HepG2 (cell line): ENCODE measurements at regions not wholly inside any gene's neighbourhood (a gene's known extent, or its start where the extent isn't known, plus 50 kb on each side); places are given as distances from the start of the nearest gene placed in this dataset.

Experiments
- ATAC-seq: fragments of 200-7000 bp; cut with Tn5 transposase; 3 replicates; pipeline ENCODE4 v1.9.1; 2020; ENCODE audit warnings: mild to moderate bottlenecking, moderate library complexity
- BruUV-seq: library from RNA; stranded (reverse); fragments of 400-500 nt; replicated peaks from 2 replicates; lab custom pipeline; 2021; lab: Mats Ljungman, UMichigan
- CTCF ChIA-PET: fragments of 300-600 bp; formaldehyde crosslinking; extraction: SDS; loops from one replicate; lab custom pipeline; 2021; ENCODE audit warnings: low total read pairs, inconsistent platforms, low intra/inter-chr PET ratio; lab: Yijun Ruan, JAX
- POLR2A ChIA-PET: fragments of 350-600 bp; sonication (Branson Sonifier 250); formaldehyde crosslinking; loops from one replicate; lab custom pipeline; 2020; ENCODE audit warnings: antibody characterized with exemption, inconsistent platforms; lab: Yijun Ruan, JAX
- DNase-seq: peaks from one replicate; pipeline ENCODE4 v3.0.0-alpha.2; 2015; ENCODE audit warnings: low spot score
- FAIRE-seq: peaks from 3 replicates; lab custom pipeline; 2011; peaks lifted over from hg19 to GRCh38; lab: Jason Lieb, UNC
- H2AFZ ChIP-seq: one replicate; pipeline ENCODE4 v1.6.1; 2011; ENCODE audit warnings: low read length, inconsistent platforms
- H3K27ac ChIP-seq: fragments of 300-600 bp; 3 replicates; pipeline ENCODE4 v1.8.0; 2011; ENCODE audit warnings: mixed run types, mild to moderate bottlenecking, mixed read lengths, low read length, inconsistent platforms; ENCODE audit not compliant: insufficient read depth; ENCODE audit errors: extremely low read length
- H3K27me3 ChIP-seq, 2 experiments: fragments of 200-600 bp in 1 of 2; 2 replicates in 1 of 2; 3 replicates in 1 of 2; pipeline versions ENCODE4 v1.6.0 to v1.8.0; 2011; ENCODE audit warnings: low read length in 2 of 2, mild to moderate bottlenecking in 2 of 2, moderate library complexity in 2 of 2, inconsistent platforms in 1 of 2; ENCODE audit not compliant: insufficient read depth in 2 of 2, control insufficient read depth in 1 of 2
- H3K36me3 ChIP-seq, 2 experiments: fragments of 200-600 bp in 1 of 2; replicated peaks in 1 of 2; 2 replicates in 1 of 2; 3 replicates in 1 of 2; pipeline versions ENCODE4 v1.5.1 to v1.8.0; 2011; ENCODE audit warnings: low read length in 2 of 2, inconsistent platforms in 1 of 2; ENCODE audit not compliant: insufficient read depth in 2 of 2, control insufficient read depth in 1 of 2
- H3K4me1 ChIP-seq: 2 replicates; pipeline ENCODE4 v1.5.1; 2012; ENCODE audit warnings: low read length, inconsistent platforms; ENCODE audit not compliant: insufficient read depth
- H3K4me2 ChIP-seq: 2 replicates; pipeline ENCODE4 v1.6.0; 2011; ENCODE audit warnings: low read depth, low read length, inconsistent platforms
- H3K4me3 ChIP-seq, 3 experiments: fragments of 200-600 bp in 1 of 3; sonication (generic), shearing (Covaris generic) in 1 of 3; replicated peaks in 1 of 3; 2 replicates each; pipeline ENCODE4 v1.5.1; 2011 to 2016; ENCODE audit warnings: low read length in 3 of 3, inconsistent platforms in 2 of 3, low read depth in 2 of 3, mild to moderate bottlenecking in 2 of 3, control low read depth in 1 of 3, mixed read lengths in 1 of 3; ENCODE audit not compliant: insufficient read depth in 1 of 3
- H3K79me2 ChIP-seq: one replicate; pipeline ENCODE4 v1.6.1; 2011; ENCODE audit warnings: low read length, inconsistent platforms; ENCODE audit not compliant: insufficient read depth
- H3K9ac ChIP-seq: 2 replicates; pipeline ENCODE4 v1.6.0; 2011; ENCODE audit warnings: mild to moderate bottlenecking, low read depth, low read length, inconsistent platforms; ENCODE audit not compliant: insufficient read depth
- H3K9me3 ChIP-seq: 2 replicates; pipeline ENCODE4 v1.5.1; 2012; ENCODE audit warnings: mild to moderate bottlenecking, low read length
- H4K20me1 ChIP-seq: 2 replicates; pipeline ENCODE4 v1.6.0; 2011; ENCODE audit warnings: inconsistent platforms, mild to moderate bottlenecking, low read length, moderate library complexity; ENCODE audit not compliant: insufficient read depth
- IKZF1 ChIP-seq: fragments of 450-650 bp; IDR thresholded peaks from 2 replicates; pipeline ENCODE4 v1.7.1; 2016
- NONO ChIP-seq, 2 experiments: fragments of 450-650 bp in 1 of 2; sonication (generic) in 1 of 2; formaldehyde crosslinking in 1 of 2; IDR thresholded peaks in 1 of 2; conservative IDR thresholded peaks in 1 of 2; 2 replicates each; pipeline versions ENCODE4 v1.6.1 to v1.8.0; 2017 to 2022; ENCODE audit warnings: mild to moderate bottlenecking in 1 of 2, missing genetic modification reagents in 1 of 2, moderate library complexity in 1 of 2
- PHF5A ChIP-seq: IDR thresholded peaks from one replicate; pipeline ENCODE4 v1.6.1; 2018; ENCODE audit warnings: low read depth, missing genetic modification reagents; ENCODE audit not compliant: unreplicated experiment
- TFDP2 ChIP-seq: sonication (generic); formaldehyde crosslinking; IDR thresholded peaks from 2 replicates; pipeline ENCODE4 v1.4.0; 2020; ENCODE audit warnings: missing genetic modification reagents
- WGBS: methylation state at CpG from one replicate; pipeline ENCODE4 v1.1.6; 2017; ENCODE audit warnings: low lambda C conversion rate; 5-methylcytosine and 5-hydroxymethylcytosine counted together
- in situ Hi-C: cut with HindIII; loops from 2 replicates; pipeline ENCODE4 v1.10.0; 2017; ENCODE audit warnings: low pct_unique_long_range_greater_than_20kb; ENCODE audit not compliant: extremely low pct_ligation_motif_present
- intact Hi-C: fragments of 100-400 bp; cut with micrococcal nuclease; formaldehyde crosslinking; loops from one replicate; pipeline ENCODE4 v1.10.0; 2022; ENCODE audit not compliant: unreplicated experiment

- TF ChIP-seq TFDP2 (CRISPR knock-in tag) = no peak
- TF ChIP-seq IKZF1 = peak; percentile 75; the same call in 1 of the 2 replicates
Observed at GRCh38 chr6:169315830-169316614, 62.4 kb upstream of the THBS2 start (continued).

- in situ Hi-C loops (no loop called here), intact Hi-C loops (no loop called here)
- H4K20me1 ChIP-seq = no peaks in the 10 kb centered on the region
- no peaks in the 10 kb centered on the region for H3K79me2 ChIP-seq
- 56% methylated on average over 22 of the region's 22 CpGs for WGBS
- FAIRE-seq (no peak), DNase-seq (no peak), ATAC-seq (peak; percentile 47; the same call in 2 of the 3 replicates)
- ChIA-PET CTCF (no interaction called here), POLR2A (no interaction called here)
- no peaks in the 10 kb centered on the region for H3K9me3 ChIP-seq
- no peaks in the 10 kb centered on the region for H3K36me3 ChIP-seq
- peaks cover 0 to 36% of the 10 kb centered on the region in 2 experiments; a peak in 2 of 5 replicates for H3K27me3 ChIP-seq
- H3K4me1 ChIP-seq = peaks cover 6% of the 10 kb centered on the region; the same call in 1 of the 2 replicates
- no peak overlapping the region for H3K4me3 ChIP-seq
- no peak overlapping the region for H3K4me2 ChIP-seq
- TF ChIP-seq PHF5A (CRISPR knock-in tag) (no peak), NONO (IDR thresholded peaks at IDR 0.05) (0 out of 2 replicates have a peak, but pooled peaks have one; percentile 40), NONO (CRISPR knock-in tag; conservative IDR thresholded peaks at IDR 0.05) (no peak)
- no peak overlapping the region for H3K27ac ChIP-seq
- no TSS peak for BruUV-seq
- no peak overlapping the region for H3K9ac ChIP-seq
- H2AFZ ChIP-seq = no peak overlapping the region
Observed at GRCh38 chr6:169313347-169314010, 59.8 kb upstream of the THBS2 start.
